ENCODE measurements at regions not wholly inside any gene's neighbourhood (a gene's known extent, or its start where the extent isn't known, plus 50 kb on each side); places are given as distances from the start of the nearest gene placed in this dataset.

DNA sequence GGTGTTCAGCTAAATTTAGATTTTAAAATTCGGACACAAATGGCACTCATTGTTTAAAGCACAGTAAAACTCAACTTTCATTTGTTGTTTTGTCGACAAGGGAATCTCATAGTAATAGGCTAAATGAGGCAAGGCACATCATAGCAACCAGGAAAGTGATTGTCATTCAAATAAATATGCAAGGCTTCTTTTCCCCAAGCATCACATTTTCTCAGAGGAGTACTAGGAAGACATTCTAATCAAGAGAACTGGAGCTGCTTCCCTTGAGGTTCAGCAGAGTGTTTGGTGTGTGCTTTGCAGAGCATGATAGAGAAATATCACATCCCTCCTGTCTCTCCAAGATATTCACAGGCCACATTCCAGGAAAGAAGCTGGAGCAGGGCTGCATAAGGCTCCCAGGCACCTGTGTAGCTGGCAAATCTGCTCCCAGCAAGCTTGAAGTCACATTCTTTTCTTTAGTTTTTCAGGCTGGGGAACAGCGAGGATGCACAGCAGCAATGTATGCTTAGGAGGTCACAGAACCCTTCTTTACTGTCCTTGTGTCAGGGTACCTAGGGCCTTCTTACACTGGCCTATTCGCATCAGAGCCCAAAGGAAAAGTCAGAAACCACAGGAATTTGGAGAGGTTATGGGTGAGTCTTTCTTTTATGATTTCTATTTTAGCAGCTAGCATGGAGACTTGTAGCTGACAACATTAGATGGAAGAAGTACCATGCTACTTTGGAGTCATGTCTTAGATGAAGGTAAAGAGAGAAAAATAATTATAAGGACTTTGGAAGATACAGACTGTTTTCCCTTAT lies 95.9 kb upstream of the HDAC9 start:
- DNase-seq (ENCODE audit: low read depth) = no peak
- no peak overlapping the region for H3K4me3 ChIP-seq (ENCODE audit: low read depth, low read length)
- TF ChIP-seq MYC (IDR thresholded peaks at IDR 0.05; ENCODE audit: low read depth, low read length) = no peak
- TF ChIP-seq, protein P1, sequence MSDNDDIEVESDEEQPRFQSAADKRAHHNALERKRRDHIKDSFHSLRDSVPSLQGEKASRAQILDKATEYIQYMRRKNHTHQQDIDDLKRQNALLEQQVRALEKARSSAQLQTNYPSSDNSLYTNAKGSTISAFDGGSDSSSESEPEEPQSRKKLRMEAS (IDR thresholded peaks at IDR 0.05; ENCODE audit: low read depth, low read length) = no peak
- no peak for TF ChIP-seq POLR2A (IDR thresholded peaks at IDR 0.05; ENCODE audit: extremely low read depth, insufficient read length)
- TF ChIP-seq, protein P2, sequence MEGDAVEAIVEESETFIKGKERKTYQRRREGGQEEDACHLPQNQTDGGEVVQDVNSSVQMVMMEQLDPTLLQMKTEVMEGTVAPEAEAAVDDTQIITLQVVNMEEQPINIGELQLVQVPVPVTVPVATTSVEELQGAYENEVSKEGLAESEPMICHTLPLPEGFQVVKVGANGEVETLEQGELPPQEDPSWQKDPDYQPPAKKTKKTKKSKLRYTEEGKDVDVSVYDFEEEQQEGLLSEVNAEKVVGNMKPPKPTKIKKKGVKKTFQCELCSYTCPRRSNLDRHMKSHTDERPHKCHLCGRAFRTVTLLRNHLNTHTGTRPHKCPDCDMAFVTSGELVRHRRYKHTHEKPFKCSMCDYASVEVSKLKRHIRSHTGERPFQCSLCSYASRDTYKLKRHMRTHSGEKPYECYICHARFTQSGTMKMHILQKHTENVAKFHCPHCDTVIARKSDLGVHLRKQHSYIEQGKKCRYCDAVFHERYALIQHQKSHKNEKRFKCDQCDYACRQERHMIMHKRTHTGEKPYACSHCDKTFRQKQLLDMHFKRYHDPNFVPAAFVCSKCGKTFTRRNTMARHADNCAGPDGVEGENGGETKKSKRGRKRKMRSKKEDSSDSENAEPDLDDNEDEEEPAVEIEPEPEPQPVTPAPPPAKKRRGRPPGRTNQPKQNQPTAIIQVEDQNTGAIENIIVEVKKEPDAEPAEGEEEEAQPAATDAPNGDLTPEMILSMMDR (IDR thresholded peaks at IDR 0.05; ENCODE audit: low read depth, low read length) = no peak

DNA sequence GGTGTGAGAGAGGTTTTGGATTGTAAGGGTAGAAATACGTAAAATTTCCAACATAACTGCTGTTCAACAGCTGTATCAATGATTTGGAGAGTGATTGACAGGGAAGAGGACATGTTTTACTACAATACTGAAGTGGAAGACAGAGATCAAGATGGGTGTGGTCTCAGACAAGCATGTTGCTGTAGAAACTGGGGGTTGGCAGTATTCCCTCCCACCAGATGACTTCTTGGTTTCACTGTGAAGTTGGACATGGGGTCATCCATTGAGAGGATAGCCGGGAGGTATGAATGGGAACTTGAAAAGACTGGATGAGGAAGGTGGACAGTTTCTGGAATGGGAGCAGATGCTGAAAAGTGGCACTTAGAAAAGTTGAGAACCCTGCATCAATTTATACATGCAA lies 95.3 kb upstream of the HDAC9 start:
- TF ChIP-seq MYC (IDR thresholded peaks at IDR 0.05; ENCODE audit: low read depth, low read length) = no peak
- no peak for DNase-seq (ENCODE audit: low read depth)
- no peak overlapping the region for H3K4me3 ChIP-seq (ENCODE audit: low read depth, low read length)

DNA sequence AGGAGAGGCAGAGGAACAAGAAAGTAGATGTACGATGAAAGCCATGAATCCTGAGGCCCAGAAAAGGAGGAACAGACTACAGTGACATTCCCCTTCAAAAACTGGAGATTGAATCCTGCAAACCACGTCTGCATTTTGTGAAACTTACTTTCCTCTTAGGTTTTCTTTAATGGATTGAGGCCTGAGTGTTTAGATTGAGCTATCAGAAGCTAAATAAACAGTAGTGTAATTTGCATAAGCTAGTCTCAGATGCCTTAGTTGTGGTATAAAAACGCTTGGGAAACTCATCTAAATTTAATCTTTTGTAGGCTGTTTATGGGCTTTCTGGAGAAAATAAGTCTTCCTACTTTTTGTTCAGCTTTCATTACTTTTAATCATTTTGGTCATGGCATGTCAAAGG lies 94.8 kb upstream of the HDAC9 start:
- H3K4me3 ChIP-seq (ENCODE audit: low read depth, low read length) = no peak overlapping the region
- TF ChIP-seq, protein P2 (IDR thresholded peaks at IDR 0.05; ENCODE audit: low read depth, low read length) = no peak
- TF ChIP-seq MYC (IDR thresholded peaks at IDR 0.05; ENCODE audit: low read depth, low read length) (no peak), POLR2A (IDR thresholded peaks at IDR 0.05; ENCODE audit: extremely low read depth, insufficient read length) (no peak)
- TF ChIP-seq, protein P1 (IDR thresholded peaks at IDR 0.05; ENCODE audit: low read depth, low read length) = no peak
- no peak for DNase-seq (ENCODE audit: low read depth)

DNA sequence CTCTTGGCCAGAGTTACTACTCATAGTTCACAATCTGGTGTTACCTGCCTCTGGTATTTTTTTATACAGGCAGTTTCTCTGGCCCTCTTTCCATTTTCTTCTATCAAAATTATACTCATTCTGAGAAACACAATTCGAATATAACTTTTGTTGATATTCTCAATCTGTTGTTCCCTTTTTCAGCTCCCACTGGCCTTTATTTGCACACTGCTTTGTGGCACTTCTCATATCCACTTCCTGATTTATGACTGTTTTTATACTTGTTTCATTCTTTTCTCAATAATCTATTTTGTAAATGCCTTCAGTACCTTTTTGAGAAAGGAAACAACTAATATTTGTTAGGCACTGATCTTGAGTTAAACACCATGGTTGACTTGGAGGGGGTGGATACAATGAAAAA lies 93.8 kb upstream of the HDAC9 start:
- DNase-seq (ENCODE audit: low read depth) = peak; percentile 18
- no peak overlapping the region for H3K4me3 ChIP-seq (ENCODE audit: low read depth, low read length)
- TF ChIP-seq POLR2A (IDR thresholded peaks at IDR 0.05; ENCODE audit: extremely low read depth, insufficient read length) = no peak
- TF ChIP-seq, protein P1 (IDR thresholded peaks at IDR 0.05; ENCODE audit: low read depth, low read length) = no peak
- TF ChIP-seq, protein P2 (IDR thresholded peaks at IDR 0.05; ENCODE audit: low read depth, low read length) = no peak
- no peak for TF ChIP-seq MYC (IDR thresholded peaks at IDR 0.05; ENCODE audit: low read depth, low read length)

DNA sequence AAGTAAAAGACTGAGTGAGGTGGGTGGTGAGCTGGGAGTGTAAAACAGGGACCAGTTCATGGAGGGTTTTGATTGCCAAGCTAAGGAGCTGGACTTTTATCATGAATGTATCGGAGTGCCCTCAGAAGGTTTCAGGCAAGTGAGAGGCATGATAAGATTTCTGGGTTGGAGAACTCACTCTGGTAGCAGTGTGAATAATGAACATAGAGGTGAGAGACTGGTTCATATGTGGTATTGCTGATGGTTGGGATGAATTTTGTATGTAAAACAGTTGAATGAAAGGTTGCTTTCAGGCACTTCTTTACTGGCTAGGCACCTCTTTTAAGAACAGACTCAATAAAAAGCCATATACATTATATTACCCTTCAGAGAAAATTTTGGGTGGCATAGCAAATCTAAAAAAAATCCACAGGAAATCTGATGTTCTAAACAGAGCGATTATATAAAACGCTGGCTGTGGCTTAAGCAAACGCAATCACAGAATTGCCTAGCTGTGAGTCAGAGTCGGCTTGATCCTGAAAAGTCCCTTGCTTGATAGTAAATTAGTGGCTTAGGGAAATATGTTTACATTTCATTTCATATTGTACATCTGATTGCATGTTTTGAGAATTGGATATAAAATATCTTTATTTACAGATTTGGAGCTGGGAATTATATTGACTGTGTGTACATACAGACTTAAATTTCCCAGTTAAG lies 92.9 kb upstream of the HDAC9 start:
- no peak overlapping the region for H3K4me3 ChIP-seq (ENCODE audit: low read depth, low read length)
- DNase-seq (ENCODE audit: low read depth) = no peak
- TF ChIP-seq, protein P2 (IDR thresholded peaks at IDR 0.05; ENCODE audit: low read depth, low read length) = no peak
- no peak for TF ChIP-seq POLR2A (IDR thresholded peaks at IDR 0.05; ENCODE audit: extremely low read depth, insufficient read length)
- TF ChIP-seq, protein P1 (IDR thresholded peaks at IDR 0.05; ENCODE audit: low read depth, low read length) = no peak
- TF ChIP-seq MYC (IDR thresholded peaks at IDR 0.05; ENCODE audit: low read depth, low read length) = no peak

DNA sequence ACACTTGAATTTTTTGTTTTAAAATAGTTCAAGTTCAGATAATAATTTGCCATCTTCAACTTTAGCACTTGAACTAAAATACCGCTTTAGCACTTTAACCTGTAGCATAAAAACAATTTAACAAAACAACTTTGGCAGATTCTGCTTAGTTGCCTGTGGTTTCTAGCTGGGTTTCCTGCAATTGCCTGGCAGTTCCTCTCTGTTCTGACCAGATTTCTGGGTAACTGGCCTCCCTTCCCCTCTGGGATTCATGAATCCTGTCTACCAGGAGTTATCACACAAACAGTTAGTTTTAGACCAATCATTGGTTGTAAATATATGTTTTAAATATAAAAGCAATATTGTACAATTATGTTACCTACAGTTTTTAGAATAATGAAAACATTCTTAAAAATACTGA lies 89.8 kb upstream of the HDAC9 start:
- no peak overlapping the region for H3K4me3 ChIP-seq (ENCODE audit: low read depth, low read length)
- peak; percentile 42 for DNase-seq (ENCODE audit: low read depth)
- TF ChIP-seq, protein P1 (IDR thresholded peaks at IDR 0.05; ENCODE audit: low read depth, low read length) = no peak
- TF ChIP-seq, protein P2 (IDR thresholded peaks at IDR 0.05; ENCODE audit: low read depth, low read length) = no peak
- TF ChIP-seq MYC (IDR thresholded peaks at IDR 0.05; ENCODE audit: low read depth, low read length) (no peak), POLR2A (IDR thresholded peaks at IDR 0.05; ENCODE audit: extremely low read depth, insufficient read length) (no peak)

Data from NB4 (cell line).